ENCODE measurements at regions not wholly inside any gene's neighbourhood (a gene's known extent, or its start where the extent isn't known, plus 50 kb on each side); places are given as distances from the start of the nearest gene placed in this dataset.

GRCh38 chr5:26012078-26012477 lies 1026.3 kb downstream of the CDH9 start:
- TF ChIP-seq, protein P1, sequence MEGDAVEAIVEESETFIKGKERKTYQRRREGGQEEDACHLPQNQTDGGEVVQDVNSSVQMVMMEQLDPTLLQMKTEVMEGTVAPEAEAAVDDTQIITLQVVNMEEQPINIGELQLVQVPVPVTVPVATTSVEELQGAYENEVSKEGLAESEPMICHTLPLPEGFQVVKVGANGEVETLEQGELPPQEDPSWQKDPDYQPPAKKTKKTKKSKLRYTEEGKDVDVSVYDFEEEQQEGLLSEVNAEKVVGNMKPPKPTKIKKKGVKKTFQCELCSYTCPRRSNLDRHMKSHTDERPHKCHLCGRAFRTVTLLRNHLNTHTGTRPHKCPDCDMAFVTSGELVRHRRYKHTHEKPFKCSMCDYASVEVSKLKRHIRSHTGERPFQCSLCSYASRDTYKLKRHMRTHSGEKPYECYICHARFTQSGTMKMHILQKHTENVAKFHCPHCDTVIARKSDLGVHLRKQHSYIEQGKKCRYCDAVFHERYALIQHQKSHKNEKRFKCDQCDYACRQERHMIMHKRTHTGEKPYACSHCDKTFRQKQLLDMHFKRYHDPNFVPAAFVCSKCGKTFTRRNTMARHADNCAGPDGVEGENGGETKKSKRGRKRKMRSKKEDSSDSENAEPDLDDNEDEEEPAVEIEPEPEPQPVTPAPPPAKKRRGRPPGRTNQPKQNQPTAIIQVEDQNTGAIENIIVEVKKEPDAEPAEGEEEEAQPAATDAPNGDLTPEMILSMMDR (IDR thresholded peaks at IDR 0.05; ENCODE audit: extremely low read depth in 1 of 2, insufficient read depth in 1 of 2, low read depth in 1 of 2, low read length in 2 of 2): no peak
- TF ChIP-seq POLR2A (IDR thresholded peaks at IDR 0.05; ENCODE audit: low read depth, low read length): no peak
